IPS DF 4.7 (cell line): ENCODE measurements at regions not wholly inside any gene's neighbourhood (a gene's known extent, or its start where the extent isn't known, plus 50 kb on each side); places are given as distances from the start of the nearest gene placed in this dataset.
"Not testable (repeated sequence)": the region's sequence is repeated elsewhere in the genome, so short reads cannot be mapped to it uniquely, and the experiment has no call there.

Source experiments
- DNase-seq: peaks from one replicate; pipeline ENCODE4 v3.0.0-alpha.2; 2013; ENCODE audit warnings: low spot score; ENCODE audit errors: extremely low read depth

GRCh38 chr18:66440433-66440832, 163.5 kb downstream of the CDH19 start:
- no peak for DNase-seq

DNA sequence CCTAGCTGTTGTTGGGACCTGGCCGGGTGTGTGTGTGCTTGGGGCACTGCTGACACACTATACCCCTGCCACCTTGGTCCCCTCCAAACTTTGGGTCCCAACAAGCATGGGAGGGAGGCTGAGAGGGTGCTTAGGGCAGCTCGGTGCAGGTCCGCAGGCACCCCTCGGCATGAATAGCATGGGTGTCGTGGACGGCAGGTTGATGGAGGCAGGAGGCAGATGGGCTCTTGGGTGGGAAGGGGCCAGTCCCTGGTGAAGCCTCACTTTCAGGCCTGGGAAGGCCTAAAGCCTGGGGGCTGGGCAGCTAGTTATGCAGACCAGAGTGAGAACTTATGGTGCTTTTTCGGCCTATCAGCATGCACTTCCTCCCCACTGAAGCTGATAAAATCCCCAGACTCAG, 164.2 kb downstream of the CDH19 start:
- DNase-seq: no peak

- no peak for DNase-seq
Observed at GRCh38 chr18:66438711-66439536, 165.0 kb downstream of the CDH19 start.

- DNase-seq: no peak
Observed at GRCh38 chr18:66432636-66433035, 171.3 kb downstream of the CDH19 start.

- no peak for DNase-seq
Observed at GRCh38 chr18:66428795-66429194, 175.1 kb downstream of the CDH19 start.

DNA sequence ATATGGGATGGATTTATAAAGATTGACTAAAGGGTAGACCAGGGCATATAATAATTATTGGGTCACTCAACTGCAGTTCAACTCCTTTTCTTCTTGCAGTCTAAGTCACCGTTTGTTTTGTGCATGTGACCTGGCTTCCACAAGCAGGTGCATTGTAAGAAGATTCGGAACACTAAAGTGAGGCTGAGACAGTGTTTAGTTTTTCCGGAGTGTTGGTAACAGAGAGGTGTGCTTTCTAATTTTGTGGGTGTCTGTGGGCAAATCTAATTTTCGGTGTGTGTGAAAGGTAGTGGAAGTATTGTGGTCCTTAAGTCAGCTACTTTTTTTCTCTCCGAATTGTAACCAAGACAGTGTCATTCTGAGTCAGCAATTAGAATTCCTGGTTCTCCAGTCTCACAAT, 184.5 kb downstream of the CDH19 start:
- no peak for DNase-seq

- no peak for DNase-seq
Observed at GRCh38 chr18:66410692-66411091, 193.2 kb downstream of the CDH19 start.

- no peak for DNase-seq
Observed at GRCh38 chr18:66395671-66396218, 208.1 kb downstream of the CDH19 start.

- DNase-seq: peak; percentile 2
Observed at GRCh38 chr18:66393463-66393862, 210.4 kb downstream of the CDH19 start.

DNA sequence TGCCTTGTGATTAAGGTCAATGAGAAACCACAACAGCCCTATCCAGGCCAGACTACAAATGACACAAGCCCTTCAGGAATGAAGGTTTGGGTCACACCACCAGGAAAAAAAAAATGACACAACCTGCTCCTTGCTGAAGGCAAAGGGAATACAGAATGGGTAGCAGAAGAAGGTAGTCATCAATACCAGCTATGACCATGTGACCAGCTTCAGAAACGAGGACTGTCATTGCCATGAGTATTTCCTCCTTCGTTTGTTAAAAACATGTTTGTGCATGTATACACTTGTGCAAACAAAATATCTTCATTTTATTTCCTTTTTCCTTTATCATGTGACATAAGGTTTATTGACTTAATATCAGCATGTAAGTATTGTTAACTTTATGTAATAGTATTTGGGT, 226.6 kb downstream of the CDH19 start:
- no peak for DNase-seq

DNA sequence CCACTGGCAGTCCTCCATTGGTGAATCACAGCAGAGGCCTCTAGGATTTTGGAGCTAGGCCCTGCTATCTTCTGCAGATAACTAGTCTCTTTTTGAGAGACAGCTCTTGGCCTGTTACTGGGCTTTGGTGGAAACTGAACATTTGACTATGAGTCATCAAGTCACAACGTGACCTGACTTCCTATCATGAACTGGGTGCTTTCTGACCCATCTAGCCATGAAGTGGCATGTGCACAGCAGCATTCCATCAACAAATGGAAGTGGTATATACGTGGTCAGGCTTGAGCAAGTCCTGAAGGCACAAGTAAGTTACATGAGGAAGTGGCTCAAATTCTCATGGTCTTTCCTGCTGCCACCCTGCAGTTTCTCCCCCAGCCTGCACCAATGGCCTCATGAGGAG, 228.5 kb downstream of the CDH19 start:
- DNase-seq: not testable (repeated sequence)

- no peak for DNase-seq
Observed at GRCh38 chr18:66346833-66347588, 256.9 kb downstream of the CDH19 start.

DNA sequence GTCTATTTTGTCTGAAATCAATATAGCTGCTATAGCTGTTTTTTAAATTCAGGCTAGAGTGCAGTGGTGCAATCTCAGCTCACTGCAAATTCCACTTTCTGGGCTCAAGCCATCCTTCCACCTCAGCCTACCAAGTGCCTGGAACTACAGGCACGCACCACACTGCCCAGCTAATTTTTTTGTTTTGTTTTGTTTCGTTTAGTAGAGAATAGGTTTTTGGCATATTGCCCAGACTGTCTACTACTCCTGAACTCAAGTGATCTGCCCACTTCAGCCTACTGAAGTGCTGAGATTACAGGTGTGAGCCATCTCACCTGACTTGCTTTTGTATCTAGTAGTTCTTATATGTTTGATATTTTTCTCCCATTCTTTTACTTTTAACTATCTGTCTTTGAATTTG, 259.7 kb downstream of the CDH19 start:
- no peak for DNase-seq

- no peak for DNase-seq
Observed at GRCh38 chr18:66342577-66342976, 261.3 kb downstream of the CDH19 start.

DNA sequence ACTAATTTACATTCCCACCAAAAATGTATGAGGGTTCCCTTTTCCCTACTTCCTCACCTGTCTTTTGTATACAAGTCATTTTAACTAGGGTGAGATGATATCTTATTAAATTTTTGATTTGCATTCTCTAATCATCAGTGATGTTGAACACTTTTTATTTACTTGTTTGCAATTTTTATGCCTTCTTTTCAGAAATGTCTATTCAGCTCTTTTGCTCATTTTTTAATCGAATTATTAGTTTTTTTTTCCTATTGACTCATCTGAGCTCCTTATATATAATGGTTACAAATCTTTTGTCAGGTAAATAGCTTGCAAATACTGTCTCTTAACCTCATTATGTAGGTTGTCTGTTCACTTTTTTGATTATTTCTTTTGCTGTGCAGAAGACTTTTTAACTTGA, 269.4 kb downstream of the CDH19 start:
- no peak for DNase-seq

GRCh38 chr18:66329716-66330115, 274.2 kb downstream of the CDH19 start:
- DNase-seq: no peak

DNA sequence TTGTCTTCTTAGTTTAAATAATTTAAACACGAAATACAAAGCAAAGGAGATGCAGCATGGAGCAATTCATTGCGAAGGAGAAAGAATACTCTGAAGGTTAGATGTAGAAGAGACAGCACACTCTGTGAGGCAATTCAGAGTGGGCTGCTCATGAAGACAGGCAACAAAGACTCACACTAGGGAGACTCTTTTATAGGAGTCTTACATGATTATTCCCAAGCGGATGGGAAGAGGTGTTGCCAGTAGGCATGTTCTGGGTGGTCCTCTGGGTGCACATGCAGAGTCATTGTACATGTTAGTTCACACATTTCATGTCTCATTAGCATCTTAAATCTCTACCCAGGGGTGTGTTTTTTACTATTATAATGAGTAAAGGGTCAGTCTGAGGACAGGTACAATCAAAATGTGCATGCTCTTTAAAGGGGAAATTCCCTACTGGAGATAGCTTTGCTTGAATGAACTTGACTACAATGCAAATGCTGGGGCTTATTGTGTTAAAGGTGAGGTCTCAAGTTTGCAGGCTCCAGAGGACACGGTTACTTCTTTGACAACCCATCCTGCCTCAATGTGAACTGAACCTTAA, 275.5 kb downstream of the CDH19 start:
- DNase-seq: no peak

- DNase-seq: no peak
Observed at GRCh38 chr18:66325251-66325650, 278.6 kb downstream of the CDH19 start.

- no peak for DNase-seq
Observed at GRCh38 chr18:66324616-66325015, 279.3 kb downstream of the CDH19 start.

DNA sequence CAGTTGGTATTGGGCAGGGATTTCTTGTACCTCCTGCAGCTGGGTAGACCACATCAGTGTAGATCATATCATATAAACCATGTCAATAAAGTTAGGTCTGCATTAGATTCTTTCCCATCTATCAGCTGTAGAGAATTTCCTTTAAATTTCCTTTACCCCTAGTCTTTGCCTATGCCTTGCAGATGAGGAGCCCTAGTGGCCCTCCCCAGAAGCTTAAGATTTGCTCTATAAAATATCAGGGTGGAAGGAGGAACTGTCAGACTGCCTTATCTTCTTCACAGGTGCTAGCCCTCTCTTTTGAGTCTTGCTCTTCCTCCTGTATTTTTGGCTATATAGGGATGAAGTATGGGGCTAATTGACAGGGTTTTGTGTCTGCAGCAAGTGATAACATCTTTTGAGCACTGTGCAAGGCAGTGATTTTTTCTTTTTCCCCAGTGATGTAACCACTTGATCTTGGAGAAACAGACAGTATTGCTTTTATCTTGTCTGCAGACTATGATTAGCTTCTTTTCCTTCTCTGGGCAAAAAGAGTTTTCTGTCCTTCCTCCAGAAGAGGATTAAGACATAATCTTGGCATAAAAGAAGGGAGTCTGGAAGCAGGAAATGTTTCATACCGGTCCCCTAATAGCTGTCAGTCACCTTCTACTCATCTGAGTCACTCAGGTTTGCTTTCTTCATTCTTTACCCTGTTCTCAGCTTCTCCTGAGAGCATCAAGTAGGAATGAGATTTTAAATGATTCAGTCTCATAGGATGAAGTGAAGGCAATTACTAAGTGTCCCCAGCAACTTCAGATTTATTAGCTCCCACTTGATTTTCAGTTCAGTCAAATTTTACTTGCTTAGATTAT, 286.4 kb downstream of the CDH19 start:
- DNase-seq: no peak

DNA sequence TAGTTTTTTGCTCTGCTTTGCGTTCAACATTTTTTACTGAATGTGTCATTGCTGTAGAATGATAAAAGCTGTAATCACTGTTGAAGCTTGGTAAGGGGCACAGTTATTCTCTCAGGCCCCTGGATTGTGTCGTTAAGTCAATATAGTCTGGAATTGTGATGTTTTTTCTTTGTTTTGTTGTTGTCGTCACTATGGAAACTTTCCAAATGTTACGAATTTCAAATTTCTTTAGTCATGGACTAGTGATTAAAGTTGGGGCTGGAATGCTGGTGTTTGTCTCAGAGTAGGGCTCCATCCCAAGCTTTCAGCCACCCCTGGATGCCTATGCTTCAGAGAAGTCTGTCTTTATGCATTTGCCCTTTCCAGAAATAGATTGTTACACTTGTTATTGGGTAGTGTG, 287.2 kb downstream of the CDH19 start:
- DNase-seq: no peak
